HL-60 (cell line): ENCODE measurements at regions not wholly inside any gene's neighbourhood (a gene's known extent, or its start where the extent isn't known, plus 50 kb on each side); places are given as distances from the start of the nearest gene placed in this dataset.

Experiments used
- CTCF ChIP-seq: IDR thresholded peaks from one replicate; pipeline ENCODE4 v1.5.1; 2011; ENCODE audit warnings: low read length, control low read depth, inconsistent platforms; ENCODE audit not compliant: insufficient read depth
- POLR2AphosphoS5 ChIP-seq: IDR thresholded peaks from 2 replicates; pipeline ENCODE4 v1.6.1; 2012; ENCODE audit warnings: low read depth

GRCh38 chrX:137792214-137792613 is 226.3 kb downstream of the ZIC3 start:
- TF ChIP-seq CTCF (no peak), POLR2AphosphoS5 (no peak)
